GM23338 (cell line): ENCODE measurements at regions not wholly inside any gene's neighbourhood (a gene's known extent, or its start where the extent isn't known, plus 50 kb on each side); places are given as distances from the start of the nearest gene placed in this dataset.

Experiments used
- ATAC-seq: fragments of 200-7000 bp; cut with Tn5 transposase; 3 replicates; pipeline ENCODE4 v1.9.1; 2020
- DNase-seq: peaks from one replicate; pipeline ENCODE4 v3.0.0-alpha.2; 2015; ENCODE audit warnings: low spot score
- H2AFZ ChIP-seq: fragments of 200-600 bp; sonication (generic); 2 replicates; pipeline ENCODE4 v1.8.0; 2016; ENCODE audit warnings: antibody characterized with exemption, mild to moderate bottlenecking, moderate library complexity
- H3F3A ChIP-seq: fragments of 200-600 bp; sonication (generic); replicated peaks from 2 replicates; pipeline ENCODE4 v1.8.0; 2017; ENCODE audit warnings: antibody characterized with exemption, mixed run types, low read depth
- H3K27ac ChIP-seq: fragments of 200-600 bp; sonication (generic); 2 replicates; pipeline ENCODE4 v1.6.1; 2016; ENCODE audit warnings: low read depth
- H3K27me3 ChIP-seq: fragments of 200-600 bp; sonication (generic); 2 replicates; pipeline ENCODE4 v1.8.0; 2016; ENCODE audit warnings: mild to moderate bottlenecking, mixed run types, moderate library complexity; ENCODE audit not compliant: insufficient read depth
- H3K36me3 ChIP-seq: fragments of 200-600 bp; sonication (generic); 2 replicates; pipeline ENCODE4 v1.8.0; 2016; ENCODE audit warnings: mild to moderate bottlenecking; ENCODE audit not compliant: insufficient read depth
- H3K4me1 ChIP-seq: fragments of 200-600 bp; sonication (generic); 2 replicates; pipeline ENCODE4 v1.8.0; 2016; ENCODE audit warnings: mild to moderate bottlenecking, moderate library complexity; ENCODE audit not compliant: insufficient read depth
- H3K4me2 ChIP-seq: fragments of 200-600 bp; sonication (generic); 2 replicates; pipeline ENCODE4 v1.7.1; 2017; ENCODE audit warnings: mixed run types
- H3K4me3 ChIP-seq: fragments of 200-600 bp; sonication (generic); 2 replicates; pipeline ENCODE4 v1.6.1; 2016; ENCODE audit warnings: mixed run types
- H3K79me2 ChIP-seq: fragments of 200-600 bp; sonication (generic); replicated peaks from 2 replicates; pipeline ENCODE4 v1.8.0; 2017; ENCODE audit warnings: mild to moderate bottlenecking; ENCODE audit not compliant: insufficient read depth
- H3K9me2 ChIP-seq: fragments of 200-600 bp; sonication (generic); 2 replicates; pipeline ENCODE4 v1.8.0; 2017; ENCODE audit not compliant: insufficient read depth
- H4K20me1 ChIP-seq: fragments of 200-600 bp; sonication (generic); replicated peaks from 2 replicates; pipeline ENCODE4 v1.8.0; 2017; ENCODE audit warnings: mild to moderate bottlenecking; ENCODE audit not compliant: insufficient read depth
- H3K27ac Mint-ChIP-seq: 2 replicates; pipeline ENCODE4 v1.8.0; 2020; ENCODE audit warnings: inconsistent platforms, mild to moderate bottlenecking, moderate library complexity, mixed read lengths
- H3K27me3 Mint-ChIP-seq: 3 replicates; pipeline ENCODE4 v1.8.0; 2022; ENCODE audit warnings: low read depth, mild to moderate bottlenecking, moderate library complexity, mixed read lengths, inconsistent platforms; ENCODE audit not compliant: insufficient read depth, poor library complexity
- H3K36me3 Mint-ChIP-seq: 3 replicates; pipeline ENCODE4 v1.8.0; 2021; ENCODE audit warnings: low read depth, mild to moderate bottlenecking, inconsistent platforms, moderate library complexity, mixed read lengths
- H3K4me1 Mint-ChIP-seq: 3 replicates; pipeline ENCODE4 v1.8.0; 2020; ENCODE audit warnings: mild to moderate bottlenecking, inconsistent platforms, mixed read lengths
- H3K4me3 Mint-ChIP-seq: 3 replicates; pipeline ENCODE4 v1.8.0; 2021; ENCODE audit warnings: moderate library complexity, mild to moderate bottlenecking, inconsistent platforms, mixed read lengths
- H3K9me3 Mint-ChIP-seq: 3 replicates; pipeline ENCODE4 v1.8.0; 2020; ENCODE audit warnings: moderate library complexity, mild to moderate bottlenecking, inconsistent platforms, mixed read lengths
- CTCF ChIP-seq, 2 experiments: fragments of 200-600 bp in 1 of 2; sonication (generic) in 1 of 2; conservative IDR thresholded peaks; 2 replicates each; pipeline versions ENCODE4 v1.5.1 to v1.6.1; 2016 to 2017; ENCODE audit warnings: antibody characterized with exemption in 2 of 2, low read depth in 2 of 2, mild to moderate bottlenecking in 2 of 2, moderate library complexity in 1 of 2
- EZH2 ChIP-seq: fragments of 200-600 bp; sonication (generic); IDR thresholded peaks from one replicate; pipeline ENCODE4 v1.8.0; 2017; ENCODE audit warnings: antibody characterized with exemption, mild to moderate bottlenecking, low read depth; ENCODE audit not compliant: unreplicated experiment
- EZH2phosphoT487 ChIP-seq: fragments of 200-600 bp; sonication (generic); IDR thresholded peaks from one replicate; pipeline ENCODE4 v1.8.1; 2018; ENCODE audit warnings: antibody characterized with exemption; ENCODE audit not compliant: unreplicated experiment
- JUNB ChIP-seq: IDR thresholded peaks from one replicate; pipeline ENCODE4 v1.6.1; 2016; ENCODE audit warnings: antibody characterized with exemption; ENCODE audit not compliant: unreplicated experiment
- NANOG ChIP-seq: IDR thresholded peaks from 2 replicates; pipeline ENCODE4 v1.6.1; 2016; ENCODE audit warnings: antibody characterized with exemption, borderline replicate concordance
- POLR2AphosphoS5 ChIP-seq: IDR thresholded peaks from 2 replicates; pipeline ENCODE4 v1.6.1; 2016; ENCODE audit warnings: antibody characterized with exemption, low read depth
- STAT1 ChIP-seq: IDR thresholded peaks from one replicate; pipeline ENCODE4 v1.6.1; 2016; ENCODE audit warnings: antibody characterized with exemption; ENCODE audit not compliant: unreplicated experiment
- ZNF114 ChIP-seq: fragments of 250-450 bp; sonication (Bioruptor Pico); IDR thresholded peaks from 2 replicates; pipeline ENCODE4 v1.5.0; 2020; ENCODE audit warnings: mild to moderate bottlenecking, moderate library complexity
- ZNF462 ChIP-seq: fragments of 250-450 bp; sonication (Bioruptor Pico); IDR thresholded peaks from 2 replicates; pipeline ENCODE4 v1.5.0; 2020; ENCODE audit warnings: mild to moderate bottlenecking, moderate library complexity

- no peaks in the 10 kb centered on the region for H3K36me3 ChIP-seq
- no peaks in the 10 kb centered on the region for H3K79me2 ChIP-seq
- Mint-ChIP-seq H3K4me3 (no peak overlapping the region), H3K9me3 (no peaks in the 10 kb centered on the region; the same call in 2 of the 3 replicates), H3K4me1 (no peaks in the 10 kb centered on the region), H3K27ac (no peak overlapping the region), H3K36me3 (no peaks in the 10 kb centered on the region), H3K27me3 (no peaks in the 10 kb centered on the region)
- H3K27ac ChIP-seq = no peak overlapping the region
- TF ChIP-seq NANOG (no peak), EZH2phosphoT487 (no peak), JUNB (no peak), STAT1 (no peak), POLR2AphosphoS5 (no peak), ZNF114 (CRISPR knock-in tag) (no peak), ZNF462 (no peak)
- no peak overlapping the region for H3K4me3 ChIP-seq
- no peak overlapping the region for H3K4me2 ChIP-seq
- ATAC-seq (no peak), DNase-seq (no peak)
- H2AFZ ChIP-seq = no peak overlapping the region
- no peaks in the 10 kb centered on the region for H3F3A ChIP-seq
- H3K9me2 ChIP-seq = no peaks in the 10 kb centered on the region
- H4K20me1 ChIP-seq = no peaks in the 10 kb centered on the region
- H3K27me3 ChIP-seq = no peaks in the 10 kb centered on the region
- no peaks in the 10 kb centered on the region for H3K4me1 ChIP-seq
Measured at GRCh38 chr11:92008249-92008648, 216.4 kb upstream of the FAT3 start.

- no peaks in the 10 kb centered on the region for H3K36me3 Mint-ChIP-seq
- no peaks in the 10 kb centered on the region for H3K9me2 ChIP-seq
- no peaks in the 10 kb centered on the region for H3K27me3 ChIP-seq
- H3K27me3 Mint-ChIP-seq = no peaks in the 10 kb centered on the region
- H3K36me3 ChIP-seq = no peaks in the 10 kb centered on the region
- H3K4me1 ChIP-seq = peaks cover 3% of the 10 kb centered on the region; the same call in 1 of the 2 replicates
- DNase-seq (no peak), ATAC-seq (no peak)
- no peak overlapping the region for H3K4me2 ChIP-seq
- H3F3A ChIP-seq = no peaks in the 10 kb centered on the region
- H3K9me3 Mint-ChIP-seq = no peaks in the 10 kb centered on the region
- no peaks in the 10 kb centered on the region for H3K4me1 Mint-ChIP-seq
- H3K27ac ChIP-seq = no peak overlapping the region
- H2AFZ ChIP-seq = no peak overlapping the region
- no peak overlapping the region for H3K27ac Mint-ChIP-seq
- H3K4me3 Mint-ChIP-seq = no peak overlapping the region
- H3K4me3 ChIP-seq = no peak overlapping the region
- H3K79me2 ChIP-seq = no peaks in the 10 kb centered on the region
- no peaks in the 10 kb centered on the region for H4K20me1 ChIP-seq
- TF ChIP-seq JUNB (no peak), ZNF114 (CRISPR knock-in tag) (no peak), EZH2 (no peak), CTCF (conservative IDR thresholded peaks at IDR 0.05; ENCODE audit: low read depth in 2 of 2) (no peak)
Measured at GRCh38 chr11:92002568-92002967, 222.1 kb upstream of the FAT3 start.
